Activated CD4-positive, alpha-beta memory T cell treated with anti-CD3 and anti-CD28 coated beads for 36 hours (primary cell): ENCODE measurements at regions not wholly inside any gene's neighbourhood (a gene's known extent, or its start where the extent isn't known, plus 50 kb on each side); places are given as distances from the start of the nearest gene placed in this dataset.
"Not testable (repeated sequence)": the region's sequence is repeated elsewhere in the genome, so short reads cannot be mapped to it uniquely, and the experiment has no call there.

Experiments used
- CTCF ChIA-PET: fragments of 350-600 bp; sonication (Branson Sonifier 250); formaldehyde crosslinking; loops from one replicate; lab custom pipeline; 2021; ENCODE audit warnings: antibody characterized with exemption, inconsistent platforms; lab: Charles Lee
- POLR2A ChIA-PET: fragments of 350-600 bp; sonication (Branson Sonifier 250); formaldehyde crosslinking; loops from one replicate; lab custom pipeline; 2021; ENCODE audit warnings: antibody characterized with exemption; lab: Charles Lee
- DNase-seq: peaks from one replicate; pipeline ENCODE4 v3.0.0-alpha.2; 2020
- H3K27ac Mint-ChIP-seq: one replicate; pipeline ENCODE4 v1.8.0; 2021; ENCODE audit warnings: mixed read lengths
- H3K27me3 Mint-ChIP-seq: one replicate; pipeline ENCODE4 v1.8.0; 2021; ENCODE audit warnings: mixed read lengths
- H3K36me3 Mint-ChIP-seq: one replicate; pipeline ENCODE4 v1.8.0; 2021; ENCODE audit warnings: mixed read lengths
- H3K4me1 Mint-ChIP-seq: one replicate; pipeline ENCODE4 v1.8.0; 2021; ENCODE audit warnings: low read depth, mixed read lengths
- H3K4me3 Mint-ChIP-seq: one replicate; pipeline ENCODE4 v1.8.0; 2021; ENCODE audit warnings: mild to moderate bottlenecking, mixed read lengths
- H3K9me3 Mint-ChIP-seq: one replicate; pipeline ENCODE4 v1.8.0; 2021; ENCODE audit warnings: mixed read lengths
- intact Hi-C: fragments of 100-400 bp; cut with micrococcal nuclease; formaldehyde crosslinking; loops from one replicate; pipeline ENCODE4 v1.15.1; 2023

GRCh38 chr5:77863181-77863580 is 87.0 kb upstream of the TBCA start:
- CTCF ChIA-PET, result interaction anchor here (0.6 kb wide), 1 partner anchor 303 kb away, joined by 3 read pairs; no protein-coding TSS in a partner anchor
- no peak overlapping the region for H3K27ac Mint-ChIP-seq
- intact Hi-C loops, result no loop called here
- no peak overlapping the region for H3K4me3 Mint-ChIP-seq
- H3K27me3 Mint-ChIP-seq, result peaks cover 2% of the 10 kb centered on the region
- no peaks in the 10 kb centered on the region for H3K9me3 Mint-ChIP-seq
- H3K4me1 Mint-ChIP-seq, result no peaks in the 10 kb centered on the region
- POLR2A ChIA-PET, result no interaction called here
- H3K36me3 Mint-ChIP-seq, result no peaks in the 10 kb centered on the region
- DNase-seq, result no peak

GRCh38 chr5:77861576-77861975 is 85.4 kb upstream of the TBCA start:
- Mint-ChIP-seq H3K27ac (no peak overlapping the region), H3K4me3 (no peak overlapping the region), H3K27me3 (no peaks in the 10 kb centered on the region), H3K9me3 (no peaks in the 10 kb centered on the region), H3K36me3 (no peaks in the 10 kb centered on the region), H3K4me1 (no peaks in the 10 kb centered on the region)
- ChIA-PET CTCF (no interaction called here), POLR2A (no interaction called here)
- no peak for DNase-seq
- intact Hi-C loops, result no loop called here

DNA sequence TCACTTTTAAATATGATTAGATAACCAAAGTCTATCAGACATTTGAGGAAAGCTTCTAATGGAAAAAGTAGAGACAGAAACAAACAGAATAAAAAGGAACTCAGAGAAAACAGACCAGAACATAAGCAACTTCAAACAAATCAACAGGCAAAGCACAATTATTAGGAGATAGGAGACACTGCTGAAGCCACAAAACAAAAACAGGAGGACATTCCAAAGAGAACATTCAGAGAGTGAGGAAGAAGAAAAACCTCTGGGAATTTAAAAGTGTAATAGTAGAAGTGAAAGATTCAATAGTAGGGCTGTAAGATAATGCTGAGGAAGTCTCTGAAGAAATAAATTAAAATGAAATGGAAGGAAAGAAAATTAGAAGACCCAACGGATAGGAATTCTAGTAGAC is 83.2 kb upstream of the TBCA start:
- no peaks in the 10 kb centered on the region for H3K36me3 Mint-ChIP-seq
- ChIA-PET POLR2A (no interaction called here), CTCF (no interaction called here)
- peaks cover 9% of the 10 kb centered on the region for H3K27me3 Mint-ChIP-seq
- no peak overlapping the region for H3K27ac Mint-ChIP-seq
- intact Hi-C loops, result no loop called here
- H3K4me1 Mint-ChIP-seq, result no peaks in the 10 kb centered on the region
- no peaks in the 10 kb centered on the region for H3K9me3 Mint-ChIP-seq
- DNase-seq, result no peak
- no peak overlapping the region for H3K4me3 Mint-ChIP-seq

GRCh38 chr5:77858678-77859077 is 82.5 kb upstream of the TBCA start:
- not testable (repeated sequence) for H3K9me3 Mint-ChIP-seq

GRCh38 chr5:77855369-77855768 is 79.2 kb upstream of the TBCA start:
- intact Hi-C loops, result no loop called here

More at GRCh38 chr5:77858678-77859077, 82.5 kb upstream of the TBCA start:
- H3K4me1 Mint-ChIP-seq, H3K4me3 Mint-ChIP-seq, H3K36me3 Mint-ChIP-seq, POLR2A ChIA-PET, H3K27ac Mint-ChIP-seq, DNase-seq, CTCF ChIA-PET, intact Hi-C loops: not testable (repeated sequence)
- peaks cover 14% of the 10 kb centered on the region for H3K27me3 Mint-ChIP-seq

GRCh38 chr5:77853353-77853907 is 77.3 kb upstream of the TBCA start:
- Mint-ChIP-seq H3K4me1 (peaks cover 13% of the 10 kb centered on the region), H3K27ac (no peak overlapping the region), H3K36me3 (no peaks in the 10 kb centered on the region), H3K4me3 (no peak overlapping the region), H3K9me3 (no peaks in the 10 kb centered on the region), H3K27me3 (peaks cover 36% of the 10 kb centered on the region)
- ChIA-PET POLR2A (no interaction called here), CTCF (no interaction called here)
- DNase-seq, result no peak
- intact Hi-C loops, result loop anchor here (5.0 kb wide), 1 partner anchor 221 kb away; no protein-coding TSS in a partner anchor

More at GRCh38 chr5:77855369-77855768, 79.2 kb upstream of the TBCA start:
- ChIA-PET CTCF (no interaction called here), POLR2A (no interaction called here)
- Mint-ChIP-seq H3K9me3 (no peaks in the 10 kb centered on the region), H3K36me3 (no peaks in the 10 kb centered on the region), H3K27me3 (peaks cover 33% of the 10 kb centered on the region), H3K27ac (no peak overlapping the region), H3K4me1 (peaks cover 13% of the 10 kb centered on the region), H3K4me3 (no peak overlapping the region)
- DNase-seq, result no peak

GRCh38 chr5:77852514-77853352 is 76.6 kb upstream of the TBCA start:
- Mint-ChIP-seq H3K27ac (peak overlapping the region; percentile 38), H3K27me3 (peaks cover 38% of the 10 kb centered on the region), H3K36me3 (no peaks in the 10 kb centered on the region), H3K4me1 (peaks cover 13% of the 10 kb centered on the region), H3K9me3 (no peaks in the 10 kb centered on the region), H3K4me3 (peak overlapping the region; percentile 67)
- POLR2A ChIA-PET, result interaction anchor here (0.6 kb wide), 1 partner anchor 181 kb away, joined by 3 read pairs; no protein-coding TSS in a partner anchor
- intact Hi-C loops, result loop anchor here (5.0 kb wide), 1 partner anchor 220 kb away; no protein-coding TSS in a partner anchor
- CTCF ChIA-PET, result no interaction called here
- DNase-seq, result peak; percentile 34

DNA sequence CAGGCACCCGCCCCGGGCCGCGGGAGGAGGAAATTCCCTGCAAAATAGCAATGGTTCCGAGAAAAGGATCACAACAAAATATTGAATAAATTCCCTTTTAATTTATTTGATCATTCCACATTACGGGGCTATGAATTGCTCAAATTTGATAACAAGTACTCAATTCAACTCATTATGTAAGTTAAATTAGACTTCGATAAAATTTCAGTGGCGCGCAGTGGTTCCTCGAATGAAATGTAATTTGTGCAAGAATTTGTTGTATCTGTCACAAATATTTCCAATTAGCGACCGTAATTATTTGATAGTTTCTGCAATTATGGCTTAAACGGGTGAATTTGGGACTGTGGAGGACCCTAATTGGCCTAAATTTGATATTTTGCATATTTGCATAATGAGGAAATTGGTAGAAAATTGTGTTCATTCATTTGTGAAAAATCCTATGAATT is 76.0 kb upstream of the TBCA start:
- ChIA-PET POLR2A (interaction anchor here (0.6 kb wide), 1 partner anchor 182 kb away, joined by 3 read pairs; no protein-coding TSS in a partner anchor), CTCF (no interaction called here)
- no peak for DNase-seq
- peak overlapping the region; percentile 67 for H3K4me3 Mint-ChIP-seq
- no peaks in the 10 kb centered on the region for H3K9me3 Mint-ChIP-seq
- peaks cover 42% of the 10 kb centered on the region for H3K27me3 Mint-ChIP-seq
- H3K36me3 Mint-ChIP-seq, result no peaks in the 10 kb centered on the region
- H3K4me1 Mint-ChIP-seq, result peaks cover 13% of the 10 kb centered on the region
- H3K27ac Mint-ChIP-seq, result no peak overlapping the region
- intact Hi-C loops, result loop anchor here (5.0 kb wide), 1 partner anchor 220 kb away; no protein-coding TSS in a partner anchor

GRCh38 chr5:77851176-77852067 is 75.3 kb upstream of the TBCA start:
- intact Hi-C loops, result loop anchor here (5.0 kb wide), 1 partner anchor 219 kb away; no protein-coding TSS in a partner anchor
- ChIA-PET CTCF (no interaction called here), POLR2A (interaction anchor here (0.6 kb wide), 1 partner anchor 183 kb away, joined by 3 read pairs; no protein-coding TSS in a partner anchor)
- Mint-ChIP-seq H3K36me3 (no peaks in the 10 kb centered on the region), H3K4me3 (peak overlapping the region; percentile 67), H3K4me1 (peaks cover 13% of the 10 kb centered on the region), H3K27me3 (peaks cover 45% of the 10 kb centered on the region), H3K27ac (no peak overlapping the region), H3K9me3 (no peaks in the 10 kb centered on the region)
- peak; percentile 21 for DNase-seq

GRCh38 chr5:77850536-77851175 is 74.5 kb upstream of the TBCA start:
- no peak overlapping the region for H3K27ac Mint-ChIP-seq
- H3K4me1 Mint-ChIP-seq, result peaks cover 13% of the 10 kb centered on the region
- POLR2A ChIA-PET, result no interaction called here
- H3K9me3 Mint-ChIP-seq, result no peaks in the 10 kb centered on the region
- H3K27me3 Mint-ChIP-seq, result peaks cover 45% of the 10 kb centered on the region
- H3K4me3 Mint-ChIP-seq, result no peak overlapping the region
- no peak for DNase-seq
- no peaks in the 10 kb centered on the region for H3K36me3 Mint-ChIP-seq
- CTCF ChIA-PET, result interaction anchor here (0.5 kb wide), 1 partner anchor 22 kb away, joined by 3 read pairs; no protein-coding TSS in a partner anchor
- intact Hi-C loops, result loop anchor here (5.0 kb wide), 1 partner anchor 218 kb away; no protein-coding TSS in a partner anchor

- Mint-ChIP-seq H3K36me3 (no peaks in the 10 kb centered on the region), H3K9me3 (no peaks in the 10 kb centered on the region), H3K27ac (no peak overlapping the region), H3K27me3 (peaks cover 50% of the 10 kb centered on the region), H3K4me1 (peaks cover 18% of the 10 kb centered on the region), H3K4me3 (no peak overlapping the region)
- POLR2A ChIA-PET, result no interaction called here
- intact Hi-C loops, result no loop called here
- no peak for DNase-seq
- CTCF ChIA-PET, result no interaction called here
Observed at GRCh38 chr5:77849308-77849900, 73.3 kb upstream of the TBCA start.
